SU-DHL-6 (cell line): ENCODE measurements at regions not wholly inside any gene's neighbourhood (a gene's known extent, or its start where the extent isn't known, plus 50 kb on each side); places are given as distances from the start of the nearest gene placed in this dataset.
"Not testable (repeated sequence)": the region's sequence is repeated elsewhere in the genome, so short reads cannot be mapped to it uniquely, and the experiment has no call there.

Experiments used
- H2AFZ ChIP-seq: fragments of 200-600 bp; sonication (generic); 2 replicates; pipeline ENCODE4 v1.6.1; 2014; ENCODE audit warnings: low read depth, mild to moderate bottlenecking, moderate library complexity, mixed read lengths, antibody characterized with exemption, low read length; ENCODE audit not compliant: severe bottlenecking
- H3F3A ChIP-seq: fragments of 200-600 bp; shearing (Covaris generic); 2 replicates; pipeline ENCODE4 v1.6.0; 2016; ENCODE audit warnings: antibody characterized with exemption, mild to moderate bottlenecking; ENCODE audit not compliant: insufficient read depth
- H3K27ac ChIP-seq: fragments of 200-600 bp; sonication (generic); 2 replicates; pipeline ENCODE4 v1.5.1; 2016; ENCODE audit warnings: low read depth, mild to moderate bottlenecking, low read length, moderate library complexity, mixed read lengths
- H3K27me3 ChIP-seq: fragments of 200-600 bp; sonication (generic), shearing (Covaris generic); 2 replicates; pipeline ENCODE4 v1.6.0; 2014; ENCODE audit warnings: mild to moderate bottlenecking, low read length
- H3K36me3 ChIP-seq: fragments of 200-600 bp; sonication (generic); 2 replicates; pipeline ENCODE4 v1.6.1; 2014; ENCODE audit warnings: mild to moderate bottlenecking, low read length, mixed read lengths
- H3K4me2 ChIP-seq: fragments of 300-600, 200-600 bp; shearing (Covaris generic), sonication (generic); 2 replicates; pipeline ENCODE4 v1.6.0; 2014; ENCODE audit warnings: low read length, low read depth, mild to moderate bottlenecking; ENCODE audit not compliant: poor library complexity, severe bottlenecking
- H3K4me3 ChIP-seq: fragments of 200-600 bp; sonication (generic); 2 replicates; pipeline ENCODE4 v1.5.1; 2014; ENCODE audit warnings: antibody characterized with exemption, low read length, mild to moderate bottlenecking, mixed read lengths; ENCODE audit not compliant: insufficient read depth, poor library complexity, severe bottlenecking
- H3K79me2 ChIP-seq: fragments of 200-600 bp; sonication (generic); 2 replicates; pipeline ENCODE4 v1.6.1; 2014; ENCODE audit warnings: mild to moderate bottlenecking, low read length, moderate library complexity; ENCODE audit not compliant: insufficient read depth
- H3K9ac ChIP-seq: fragments of 200-600 bp; sonication (generic); 2 replicates; pipeline ENCODE4 v1.7.0; 2014; ENCODE audit warnings: mild to moderate bottlenecking, low read length
- H3K9me2 ChIP-seq: fragments of 200-600 bp; sonication (generic); replicated peaks from 2 replicates; pipeline ENCODE4 v1.6.1; 2014; ENCODE audit warnings: low read length; ENCODE audit not compliant: insufficient read depth
- H3K9me3 ChIP-seq: fragments of 200-600 bp; sonication (generic); 2 replicates; pipeline ENCODE4 v1.6.1; 2014; ENCODE audit warnings: low read length, mixed read lengths; ENCODE audit not compliant: insufficient read depth
- H4K20me1 ChIP-seq: fragments of 200-600 bp; sonication (generic); 2 replicates; pipeline ENCODE4 v1.6.1; 2014; ENCODE audit warnings: low read depth, mild to moderate bottlenecking, antibody characterized with exemption, low read length, moderate library complexity, mixed read lengths
- EZH2phosphoT487 ChIP-seq: fragments of 200-600 bp; sonication (generic), shearing (Covaris generic); conservative IDR thresholded peaks from 2 replicates; pipeline ENCODE4 v1.6.1; 2018; ENCODE audit warnings: mild to moderate bottlenecking, antibody characterized with exemption, low read length, moderate library complexity, mixed read lengths
- TF ChIP-seq, protein P1 (sequence below): fragments of 200-600 bp; sonication (generic); IDR thresholded peaks from one replicate; pipeline ENCODE4 v1.5.1; 2017; ENCODE audit warnings: antibody characterized with exemption, mild to moderate bottlenecking, low read length, moderate library complexity; ENCODE audit not compliant: insufficient read depth, poor library complexity, severe bottlenecking

DNA sequence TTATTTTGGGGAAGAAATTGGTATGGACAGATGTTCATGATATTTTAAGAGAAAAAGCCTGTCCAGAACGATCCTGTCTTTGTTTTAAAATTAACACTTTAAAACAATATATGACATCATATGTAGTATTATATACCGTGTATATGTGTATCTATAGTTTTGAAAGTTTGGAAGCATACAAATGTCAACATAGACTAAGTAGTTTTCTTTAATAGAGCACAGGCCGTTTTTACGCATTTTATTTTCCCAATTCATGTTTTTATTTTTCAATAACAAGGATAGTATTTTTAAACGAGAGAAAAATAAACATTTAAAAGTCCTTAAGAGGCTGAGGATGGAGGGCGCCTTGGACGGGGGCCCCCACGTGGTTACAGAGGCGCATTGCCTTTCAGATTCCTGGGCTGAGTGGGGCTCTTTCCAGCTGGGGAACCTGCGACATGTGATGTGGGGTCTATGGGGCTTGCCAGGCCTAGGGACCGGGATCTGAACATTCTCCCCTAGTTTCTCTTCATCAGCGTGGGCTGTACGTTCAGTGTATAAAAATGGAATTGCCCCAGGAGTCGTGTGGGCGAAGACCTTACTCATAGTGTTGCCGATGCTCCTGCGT, 127.8 kb upstream of the ZNF746 start:
- H4K20me1 ChIP-seq, result peaks cover 7% of the 10 kb centered on the region; the same call in 1 of the 2 replicates
- H3K27me3 ChIP-seq, result no peaks in the 10 kb centered on the region
- H3K9me3 ChIP-seq, result no peaks in the 10 kb centered on the region
- H3K4me2 ChIP-seq, result peak overlapping the region; percentile 88
- H3F3A ChIP-seq, result peaks cover 18% of the 10 kb centered on the region
- TF ChIP-seq, protein P1, sequence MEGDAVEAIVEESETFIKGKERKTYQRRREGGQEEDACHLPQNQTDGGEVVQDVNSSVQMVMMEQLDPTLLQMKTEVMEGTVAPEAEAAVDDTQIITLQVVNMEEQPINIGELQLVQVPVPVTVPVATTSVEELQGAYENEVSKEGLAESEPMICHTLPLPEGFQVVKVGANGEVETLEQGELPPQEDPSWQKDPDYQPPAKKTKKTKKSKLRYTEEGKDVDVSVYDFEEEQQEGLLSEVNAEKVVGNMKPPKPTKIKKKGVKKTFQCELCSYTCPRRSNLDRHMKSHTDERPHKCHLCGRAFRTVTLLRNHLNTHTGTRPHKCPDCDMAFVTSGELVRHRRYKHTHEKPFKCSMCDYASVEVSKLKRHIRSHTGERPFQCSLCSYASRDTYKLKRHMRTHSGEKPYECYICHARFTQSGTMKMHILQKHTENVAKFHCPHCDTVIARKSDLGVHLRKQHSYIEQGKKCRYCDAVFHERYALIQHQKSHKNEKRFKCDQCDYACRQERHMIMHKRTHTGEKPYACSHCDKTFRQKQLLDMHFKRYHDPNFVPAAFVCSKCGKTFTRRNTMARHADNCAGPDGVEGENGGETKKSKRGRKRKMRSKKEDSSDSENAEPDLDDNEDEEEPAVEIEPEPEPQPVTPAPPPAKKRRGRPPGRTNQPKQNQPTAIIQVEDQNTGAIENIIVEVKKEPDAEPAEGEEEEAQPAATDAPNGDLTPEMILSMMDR, result peak; percentile 72
- TF ChIP-seq EZH2phosphoT487, result no peak
- H3K27ac ChIP-seq, result 0 out of 2 replicates have a peak overlapping the region, but pooled peaks have one; percentile 3
- peak overlapping the region; percentile 97 for H2AFZ ChIP-seq
- H3K36me3 ChIP-seq, result no peaks in the 10 kb centered on the region
- peak overlapping the region; percentile 78 for H3K9ac ChIP-seq
- peak overlapping the region; percentile 58 for H3K4me3 ChIP-seq
- peaks cover 25% of the 10 kb centered on the region for H3K79me2 ChIP-seq
- no peaks in the 10 kb centered on the region for H3K9me2 ChIP-seq

DNA sequence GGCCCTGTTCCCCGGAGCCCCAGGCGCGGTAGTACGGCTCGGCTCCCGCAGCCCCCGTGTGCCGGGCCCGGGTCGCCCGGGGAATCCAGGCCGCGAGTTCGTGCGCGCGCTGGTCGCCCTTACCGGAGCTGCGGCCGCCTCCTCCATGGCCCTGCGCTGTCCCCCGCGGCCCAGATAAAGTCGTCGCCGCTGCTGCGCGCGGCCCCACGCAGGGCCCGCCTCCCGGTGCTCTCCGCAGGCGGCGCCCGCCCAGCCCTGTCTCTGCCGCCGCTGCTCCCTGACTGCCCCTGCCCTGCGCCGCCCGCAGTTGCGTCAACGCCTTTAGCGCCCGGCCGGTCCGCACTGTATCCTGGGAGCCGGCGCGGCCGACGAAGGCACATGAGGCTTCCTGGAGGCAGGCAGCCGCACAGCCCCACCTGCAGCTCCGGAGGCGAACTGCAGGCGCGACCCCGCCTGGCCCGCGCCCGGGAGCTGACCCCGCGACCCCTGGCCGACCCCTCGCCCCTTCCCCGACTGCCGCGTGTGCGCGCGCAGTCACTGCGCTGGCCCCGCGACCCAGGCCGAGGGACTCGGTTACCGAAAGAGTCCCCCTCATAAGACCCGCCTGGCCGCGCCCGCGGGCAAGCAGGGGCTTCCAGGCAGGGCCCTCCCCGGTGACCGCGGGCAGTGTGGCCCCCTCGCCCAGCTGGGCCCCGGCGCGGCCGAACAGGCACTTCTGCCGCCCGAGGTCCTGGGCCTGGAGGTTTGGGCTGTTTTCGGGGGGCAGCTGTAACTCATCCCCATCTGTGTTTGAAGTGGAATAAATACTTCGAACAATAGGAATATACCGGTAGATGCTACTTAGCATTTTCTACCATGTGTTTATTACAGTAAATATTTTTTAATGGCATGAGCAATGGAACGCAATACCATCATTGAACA, 127.1 kb upstream of the ZNF746 start:
- H3K4me3 ChIP-seq, result peak overlapping the region; percentile 58
- H3K9me3 ChIP-seq, result no peaks in the 10 kb centered on the region
- peak overlapping the region; percentile 88 for H3K4me2 ChIP-seq
- H3K27me3 ChIP-seq, result no peaks in the 10 kb centered on the region
- TF ChIP-seq, protein P1, result peak; percentile 77
- TF ChIP-seq EZH2phosphoT487, result no peak
- no peaks in the 10 kb centered on the region for H3K9me2 ChIP-seq
- peak overlapping the region; percentile 78 for H3K9ac ChIP-seq
- peak overlapping the region; percentile 43; the same call in 1 of the 2 replicates for H3K27ac ChIP-seq
- peaks cover 7% of the 10 kb centered on the region; the same call in 1 of the 2 replicates for H4K20me1 ChIP-seq
- H3F3A ChIP-seq, result peaks cover 18% of the 10 kb centered on the region
- peaks cover 25% of the 10 kb centered on the region for H3K79me2 ChIP-seq
- no peaks in the 10 kb centered on the region for H3K36me3 ChIP-seq
- H2AFZ ChIP-seq, result peak overlapping the region; percentile 97

DNA sequence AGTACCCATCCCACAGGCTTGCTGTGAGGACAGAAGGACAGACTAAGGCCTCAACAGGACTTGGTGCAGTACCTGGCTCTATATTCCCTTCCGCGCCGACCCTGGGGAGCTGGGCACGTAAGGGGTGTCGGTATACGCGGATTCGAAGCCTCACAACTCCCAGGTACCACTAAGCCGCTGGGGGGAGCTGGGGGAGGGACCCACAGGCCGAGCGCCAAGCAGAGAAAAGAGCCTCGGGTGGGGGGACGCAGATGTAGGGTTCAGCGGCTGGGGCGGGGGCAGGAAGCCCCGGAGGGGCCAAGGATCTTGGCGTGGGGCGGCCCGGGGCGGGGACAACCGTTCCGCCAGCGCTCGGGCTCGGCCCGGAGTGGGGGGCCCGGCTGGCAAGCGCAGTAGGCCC, 126.4 kb upstream of the ZNF746 start:
- peak overlapping the region; percentile 58 for H3K4me3 ChIP-seq
- peak overlapping the region; percentile 88 for H3K4me2 ChIP-seq
- no peaks in the 10 kb centered on the region for H3K9me2 ChIP-seq
- H2AFZ ChIP-seq, result no peak overlapping the region
- TF ChIP-seq, protein P1, result no peak
- TF ChIP-seq EZH2phosphoT487, result no peak
- peak overlapping the region; percentile 78 for H3K9ac ChIP-seq
- peaks cover 25% of the 10 kb centered on the region for H3K79me2 ChIP-seq
- peaks cover 7% of the 10 kb centered on the region; the same call in 1 of the 2 replicates for H4K20me1 ChIP-seq
- H3F3A ChIP-seq, result peaks cover 18% of the 10 kb centered on the region
- H3K27me3 ChIP-seq, result no peaks in the 10 kb centered on the region
- H3K27ac ChIP-seq, result peak overlapping the region; percentile 43; the same call in 1 of the 2 replicates
- no peaks in the 10 kb centered on the region for H3K9me3 ChIP-seq
- H3K36me3 ChIP-seq, result peaks cover 4% of the 10 kb centered on the region; the same call in 1 of the 2 replicates

DNA sequence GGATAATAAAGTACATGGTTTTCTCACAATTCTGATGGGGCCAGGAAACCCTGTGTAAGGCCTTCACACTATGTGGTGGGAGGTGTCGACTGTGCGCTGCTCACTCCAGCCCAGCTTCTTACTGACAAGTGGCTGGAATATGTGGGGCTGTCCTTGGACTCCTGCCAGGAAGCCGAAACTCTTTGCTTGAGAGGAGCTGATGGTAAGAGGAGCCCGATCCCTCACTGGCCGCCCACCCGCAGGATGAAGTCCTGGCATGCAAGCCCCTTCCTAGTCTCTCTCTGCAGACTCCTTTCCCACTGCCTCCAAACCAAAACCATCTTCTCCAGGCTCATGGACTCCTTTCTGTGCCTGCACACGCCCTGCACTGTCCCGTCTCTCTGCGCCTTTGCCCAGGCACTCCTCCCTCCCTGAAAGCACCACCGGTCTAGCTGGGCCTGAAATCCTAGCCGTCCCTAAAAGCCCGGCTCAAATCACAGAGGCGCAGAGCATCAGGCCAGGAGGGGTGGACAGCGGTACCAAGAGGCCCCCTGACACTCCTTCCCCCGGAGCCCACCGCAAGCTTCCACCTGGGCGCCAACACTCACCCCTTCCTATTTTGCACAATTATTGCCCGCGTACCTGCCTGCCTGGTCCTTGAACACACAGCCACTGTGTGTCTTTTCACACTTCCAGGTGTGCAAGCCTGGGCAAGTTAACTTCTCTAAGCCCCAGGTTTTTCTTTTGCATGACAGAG, 125.8 kb upstream of the ZNF746 start:
- Histone ChIP-seq H3K4me2 (peak overlapping the region; percentile 88), H3K9ac (peak overlapping the region; percentile 78), H3K4me3 (peak overlapping the region; percentile 58), H3K79me2 (peaks cover 25% of the 10 kb centered on the region), H3F3A (peaks cover 18% of the 10 kb centered on the region), H3K27ac (peak overlapping the region; percentile 43; the same call in 1 of the 2 replicates)
- H3K9me3 ChIP-seq, H2AFZ ChIP-seq, H3K36me3 ChIP-seq, H3K9me2 ChIP-seq, H3K27me3 ChIP-seq, H4K20me1 ChIP-seq: not testable (repeated sequence)
